ENCODE measurements at regions not wholly inside any gene's neighbourhood (a gene's known extent, or its start where the extent isn't known, plus 50 kb on each side); places are given as distances from the start of the nearest gene placed in this dataset.

DNA sequence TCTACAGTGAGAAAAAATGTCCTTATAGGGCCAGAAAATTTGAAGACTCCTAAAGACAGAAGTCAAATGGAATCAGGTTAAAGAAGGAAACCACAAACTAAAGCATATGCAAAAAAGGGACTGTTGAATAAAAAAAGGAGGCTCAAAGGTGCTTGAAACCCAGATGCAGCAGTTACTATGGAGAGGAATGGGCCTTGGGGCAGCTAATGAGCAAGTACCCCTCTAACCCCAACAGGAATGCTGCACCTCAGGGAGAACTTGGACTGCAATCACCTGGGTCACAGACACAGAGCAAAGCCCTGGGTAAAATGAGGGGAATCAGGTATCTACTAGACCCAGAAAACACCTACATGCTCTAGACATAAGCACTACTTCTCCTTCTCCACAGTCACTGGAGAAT is 313.9 kb downstream of the UBE3D start:
- no peak overlapping the region for H3K4me3 ChIP-seq (replicated peaks; ENCODE audit: low read depth, low read length)
- TF ChIP-seq, protein P1, sequence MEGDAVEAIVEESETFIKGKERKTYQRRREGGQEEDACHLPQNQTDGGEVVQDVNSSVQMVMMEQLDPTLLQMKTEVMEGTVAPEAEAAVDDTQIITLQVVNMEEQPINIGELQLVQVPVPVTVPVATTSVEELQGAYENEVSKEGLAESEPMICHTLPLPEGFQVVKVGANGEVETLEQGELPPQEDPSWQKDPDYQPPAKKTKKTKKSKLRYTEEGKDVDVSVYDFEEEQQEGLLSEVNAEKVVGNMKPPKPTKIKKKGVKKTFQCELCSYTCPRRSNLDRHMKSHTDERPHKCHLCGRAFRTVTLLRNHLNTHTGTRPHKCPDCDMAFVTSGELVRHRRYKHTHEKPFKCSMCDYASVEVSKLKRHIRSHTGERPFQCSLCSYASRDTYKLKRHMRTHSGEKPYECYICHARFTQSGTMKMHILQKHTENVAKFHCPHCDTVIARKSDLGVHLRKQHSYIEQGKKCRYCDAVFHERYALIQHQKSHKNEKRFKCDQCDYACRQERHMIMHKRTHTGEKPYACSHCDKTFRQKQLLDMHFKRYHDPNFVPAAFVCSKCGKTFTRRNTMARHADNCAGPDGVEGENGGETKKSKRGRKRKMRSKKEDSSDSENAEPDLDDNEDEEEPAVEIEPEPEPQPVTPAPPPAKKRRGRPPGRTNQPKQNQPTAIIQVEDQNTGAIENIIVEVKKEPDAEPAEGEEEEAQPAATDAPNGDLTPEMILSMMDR (IDR thresholded peaks at IDR 0.05; ENCODE audit: low read depth, low read length, missing control alignments): no peak
- no peak for DNase-seq (ENCODE audit: extremely low read depth, low read depth)

DNA sequence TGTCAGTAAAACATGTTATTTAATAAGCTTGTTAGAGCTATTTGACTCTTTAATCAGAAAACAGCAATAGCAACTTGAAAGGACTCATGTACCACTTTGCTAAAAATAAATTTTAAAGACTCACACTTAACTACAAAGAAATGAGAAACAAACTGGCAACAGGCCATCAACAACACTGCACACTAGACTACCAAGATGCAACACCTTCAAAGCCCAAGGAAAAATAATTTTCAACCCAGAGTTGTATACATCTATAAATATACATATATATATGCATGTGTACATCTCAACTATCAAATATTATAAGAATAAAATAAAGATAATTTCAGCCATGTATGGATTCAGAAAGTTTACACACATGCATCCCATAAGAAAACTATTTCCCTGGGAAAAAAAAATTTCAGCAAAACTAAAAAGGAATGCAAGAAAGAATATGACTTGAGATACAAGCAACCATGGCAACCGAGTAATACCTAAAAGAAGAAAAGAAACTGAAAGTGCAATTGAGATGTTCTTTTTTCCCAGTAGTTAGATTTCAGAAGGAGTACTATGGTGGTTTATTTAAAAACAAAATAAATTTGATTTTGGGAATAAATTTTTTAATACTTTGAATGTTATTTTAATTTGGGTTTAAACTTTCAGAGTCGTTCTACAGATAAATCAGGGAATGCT is 303.8 kb downstream of the UBE3D start:
- DNase-seq (ENCODE audit: extremely low read depth, low read depth): no peak
- H3K4me3 ChIP-seq (replicated peaks; ENCODE audit: low read depth, low read length): no peak overlapping the region
- TF ChIP-seq, protein P1 (IDR thresholded peaks at IDR 0.05; ENCODE audit: low read depth, low read length, missing control alignments): no peak

DNA sequence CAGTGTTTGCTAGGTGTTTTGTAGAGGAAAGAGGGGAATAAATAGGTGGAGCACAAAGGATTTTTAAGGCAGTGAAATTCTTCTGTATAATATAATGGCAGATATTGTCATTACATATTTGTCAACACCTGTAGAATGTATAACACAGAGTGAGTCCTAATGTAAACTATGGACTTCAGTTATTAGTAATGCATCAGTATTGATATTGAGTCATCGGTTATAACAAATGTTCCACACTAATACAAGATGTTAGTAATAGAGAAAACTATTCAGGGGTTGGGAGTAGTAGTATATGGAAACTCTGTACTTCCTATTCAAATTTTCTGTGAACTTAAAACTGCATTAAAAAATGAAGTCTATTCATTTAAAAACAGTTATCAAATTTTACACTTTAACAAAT is 299.2 kb downstream of the UBE3D start:
- TF ChIP-seq, protein P1 (IDR thresholded peaks at IDR 0.05; ENCODE audit: low read depth, low read length, missing control alignments): no peak

DNA sequence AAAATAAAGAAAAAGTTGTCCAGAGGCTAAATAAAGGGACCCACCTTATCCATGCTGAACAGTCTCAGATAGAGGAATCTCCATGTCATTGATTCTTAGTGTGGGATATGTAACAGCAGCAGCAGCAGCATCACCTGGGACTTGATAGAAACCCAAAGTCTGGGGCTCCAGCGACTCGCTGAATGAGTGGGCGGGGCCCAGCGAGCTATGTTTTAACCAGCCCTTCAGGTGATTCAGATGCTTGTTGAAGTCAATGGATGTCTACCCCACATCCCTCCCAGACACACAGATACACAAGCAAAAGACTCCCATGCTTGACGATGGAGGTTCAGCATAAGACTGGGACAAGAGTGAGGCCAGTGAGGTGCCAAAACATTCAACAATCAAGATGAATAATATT is 298.6 kb downstream of the UBE3D start:
- H3K4me3 ChIP-seq (replicated peaks; ENCODE audit: low read depth, low read length): no peak overlapping the region
- DNase-seq (ENCODE audit: extremely low read depth, low read depth): no peak
- TF ChIP-seq, protein P1 (IDR thresholded peaks at IDR 0.05; ENCODE audit: low read depth, low read length, missing control alignments): no peak

More for the DNA sequence above, 299.2 kb downstream of the UBE3D start:
- DNase-seq (ENCODE audit: extremely low read depth, low read depth): no peak
- H3K4me3 ChIP-seq (replicated peaks; ENCODE audit: low read depth, low read length): no peak overlapping the region

DNA sequence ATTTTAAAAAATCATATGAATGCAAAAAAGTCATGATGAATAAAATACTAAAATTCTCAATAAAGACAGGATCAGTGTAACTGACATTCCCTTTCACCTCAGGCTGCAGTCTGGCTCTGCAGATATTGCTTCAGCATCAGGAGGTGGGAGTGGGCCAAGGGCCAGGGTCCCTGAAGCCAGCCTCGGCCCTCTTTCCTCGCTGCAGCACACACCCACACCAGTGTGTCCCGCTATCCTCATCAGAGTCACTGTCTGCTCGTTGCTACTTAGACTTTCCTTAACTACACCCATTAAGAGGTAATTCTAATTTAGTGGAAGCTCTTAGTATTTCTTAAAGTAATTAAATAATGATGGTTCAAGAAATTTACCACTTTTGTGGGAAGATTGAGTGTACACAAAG is 298.2 kb downstream of the UBE3D start:
- TF ChIP-seq, protein P1 (IDR thresholded peaks at IDR 0.05; ENCODE audit: low read depth, low read length, missing control alignments): no peak
- no peak overlapping the region for H3K4me3 ChIP-seq (replicated peaks; ENCODE audit: low read depth, low read length)
- no peak for DNase-seq (ENCODE audit: extremely low read depth, low read depth)

DNA sequence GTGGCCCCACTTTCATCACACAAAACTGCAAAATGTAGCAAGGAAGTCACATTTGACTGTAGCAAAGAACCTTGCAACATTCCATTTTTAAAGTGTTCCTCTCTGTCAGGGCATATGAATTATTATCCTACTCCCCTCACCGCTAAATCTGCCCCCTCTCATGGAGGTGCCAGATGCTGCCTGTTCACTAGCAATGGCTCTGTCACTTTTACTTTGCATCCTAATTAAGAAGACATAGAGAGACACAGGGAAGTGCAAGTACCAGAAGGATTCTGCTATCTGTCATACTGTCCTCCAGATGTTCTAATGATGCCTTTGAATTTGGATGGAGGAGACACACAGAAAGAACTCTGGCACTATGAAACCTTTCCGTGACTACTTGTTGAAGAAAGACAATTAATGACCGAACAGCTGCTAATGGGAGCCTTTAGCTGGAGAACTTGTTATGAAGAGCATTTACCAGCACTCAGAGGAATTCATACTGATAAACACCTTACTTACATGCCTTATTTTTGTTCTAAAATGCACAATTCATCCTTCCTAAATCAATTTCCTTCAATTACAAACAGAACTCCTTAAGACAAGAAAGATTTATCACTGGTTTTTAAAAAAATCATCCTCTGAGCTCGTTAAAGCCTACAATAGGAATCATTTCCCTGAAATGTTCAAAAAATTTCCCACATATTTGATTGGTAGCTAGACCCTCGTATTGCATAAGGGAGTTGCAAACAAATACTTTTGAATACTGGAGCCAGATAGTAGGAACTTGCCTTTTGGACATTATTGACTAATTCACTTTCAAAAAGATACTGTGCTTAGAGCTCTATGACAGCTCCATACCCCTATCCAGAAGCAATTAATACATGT is 292.6 kb downstream of the UBE3D start:
- TF ChIP-seq, protein P1 (IDR thresholded peaks at IDR 0.05; ENCODE audit: low read depth, low read length, missing control alignments): no peak
- DNase-seq (ENCODE audit: extremely low read depth, low read depth): no peak

More for the DNA sequence above, 292.6 kb downstream of the UBE3D start:
- H3K4me3 ChIP-seq (replicated peaks; ENCODE audit: low read depth, low read length): no peak overlapping the region

Data from HFF-Myc (cell line).